Myocyte (in vitro differentiated cells): ENCODE measurements at regions not wholly inside any gene's neighbourhood (a gene's known extent, or its start where the extent isn't known, plus 50 kb on each side); places are given as distances from the start of the nearest gene placed in this dataset.
A peak's percentile ranks its signal among the peaks of the same experiment; 100 is the strongest.

ENCODE experiments used
- DNase-seq: peaks from one replicate; pipeline ENCODE4 v3.0.0-alpha.2; 2012; ENCODE audit warnings: low read depth

- DNase-seq: no peak
Observed at GRCh38 chr4:164481306-164482091, 272.4 kb upstream of the SMIM31 start.

GRCh38 chr4:164482092-164482404 lies 271.9 kb upstream of the SMIM31 start:
- DNase-seq: no peak

- no peak for DNase-seq
Observed at GRCh38 chr4:164482758-164483157, 271.2 kb upstream of the SMIM31 start.

GRCh38 chr4:164483711-164484110 lies 270.2 kb upstream of the SMIM31 start:
- DNase-seq: no peak

- DNase-seq: no peak
Observed at GRCh38 chr4:164484551-164484950, 269.4 kb upstream of the SMIM31 start.

GRCh38 chr4:164485136-164485535 lies 268.8 kb upstream of the SMIM31 start:
- DNase-seq: no peak

- DNase-seq: peak; percentile 8
Observed at GRCh38 chr4:164488114-164488513, 265.8 kb upstream of the SMIM31 start.

- DNase-seq: peak; percentile 25
Observed at GRCh38 chr4:164501074-164501473, 252.9 kb upstream of the SMIM31 start.

- no peak for DNase-seq
Observed at GRCh38 chr4:164503874-164504273, 250.1 kb upstream of the SMIM31 start.

GRCh38 chr4:164508097-164508496 lies 245.8 kb upstream of the SMIM31 start:
- no peak for DNase-seq

GRCh38 chr4:164508771-164509170 lies 245.2 kb upstream of the SMIM31 start:
- no peak for DNase-seq

- DNase-seq: no peak
Observed at GRCh38 chr4:164509951-164510350, 244.0 kb upstream of the SMIM31 start.

- no peak for DNase-seq
Observed at GRCh38 chr4:164512124-164512523, 241.8 kb upstream of the SMIM31 start.

- DNase-seq: no peak
Observed at GRCh38 chr4:164514765-164515164, 239.2 kb upstream of the SMIM31 start.

- peak; percentile 12 for DNase-seq
Observed at GRCh38 chr4:164524789-164525188, 229.1 kb upstream of the SMIM31 start.

GRCh38 chr4:164526933-164527583 lies 226.9 kb upstream of the SMIM31 start:
- no peak for DNase-seq

- no peak for DNase-seq
Observed at GRCh38 chr4:164529058-164529457, 224.9 kb upstream of the SMIM31 start.

- DNase-seq: no peak
Observed at GRCh38 chr4:164529486-164529885, 224.4 kb upstream of the SMIM31 start.

GRCh38 chr4:164531336-164531735 lies 222.6 kb upstream of the SMIM31 start:
- DNase-seq: no peak

GRCh38 chr4:164536814-164537213 lies 217.1 kb upstream of the SMIM31 start:
- DNase-seq: peak; percentile 91

GRCh38 chr4:164538097-164538496 lies 215.8 kb upstream of the SMIM31 start:
- DNase-seq: no peak

GRCh38 chr4:164540987-164541386 lies 212.9 kb upstream of the SMIM31 start:
- DNase-seq: no peak

GRCh38 chr4:164542431-164542830 lies 211.5 kb upstream of the SMIM31 start:
- no peak for DNase-seq
